GM12878 (cell line): ENCODE measurements at regions not wholly inside any gene's neighbourhood (a gene's known extent, or its start where the extent isn't known, plus 50 kb on each side); places are given as distances from the start of the nearest gene placed in this dataset.

Source experiments
- ATAC-seq: fragments of 200-7000 bp; cut with Tn5 transposase; 3 replicates; pipeline ENCODE4 v1.9.1; 2020; ENCODE audit warnings: mild to moderate bottlenecking, moderate library complexity
- BruUV-seq: library from RNA; stranded (reverse); fragments of 400-500 nt; replicated peaks from 2 replicates; lab custom pipeline; 2021; lab: Mats Ljungman, UMichigan
- CTCF ChIA-PET: fragments of 300-600 bp; sonication (Branson Sonifier 250); formaldehyde crosslinking; extraction: SDS; loops from one replicate; lab custom pipeline; 2021; ENCODE audit warnings: inconsistent platforms; lab: Yijun Ruan, JAX
- POLR2A ChIA-PET: fragments of 350-600 bp; formaldehyde crosslinking; extraction: SDS; loops from one replicate; lab custom pipeline; 2021; ENCODE audit warnings: inconsistent platforms; lab: Charles Lee
- RAD21 ChIA-PET: fragments of 300-600 bp; sonication (Branson Sonifier 250); formaldehyde crosslinking; loops from one replicate; lab custom pipeline; 2023; ENCODE audit warnings: antibody characterized with exemption; ENCODE audit not compliant: unreplicated experiment; lab: Charles Lee
- SMC1A ChIA-PET: fragments of 300-600 bp; sonication (Branson Sonifier 250); formaldehyde crosslinking; loops from one replicate; lab custom pipeline; 2023; ENCODE audit not compliant: unreplicated experiment, uncharacterized antibody; lab: Charles Lee
- DNase-seq: peaks from one replicate; pipeline ENCODE4 v3.0.0-alpha.2; 2011; ENCODE audit warnings: low read depth, low spot score
- FAIRE-seq: peaks from 3 replicates; lab custom pipeline; 2011; peaks lifted over from hg19 to GRCh38; lab: Jason Lieb, UNC
- H2AFZ ChIP-seq: 2 replicates; pipeline ENCODE4 v1.6.0; 2011; ENCODE audit warnings: low read depth, low read length, control low read depth; ENCODE audit not compliant: control insufficient read depth
- H3K27ac ChIP-seq: 2 replicates; pipeline ENCODE4 v1.5.1; 2011; ENCODE audit warnings: control low read depth; ENCODE audit not compliant: control insufficient read depth, insufficient read depth
- H3K27me3 ChIP-seq, 2 experiments: replicated peaks in 1 of 2; 2 replicates each; pipeline versions ENCODE4 v1.6.0 to v1.6.1; 2011; ENCODE audit warnings: low read length in 1 of 2; ENCODE audit not compliant: control insufficient read depth in 2 of 2, insufficient read depth in 2 of 2
- H3K36me3 ChIP-seq, 2 experiments: 2 replicates each; pipeline ENCODE4 v1.5.1; 2011; ENCODE audit warnings: low read length in 1 of 2; ENCODE audit not compliant: control insufficient read depth in 2 of 2, insufficient read depth in 2 of 2
- H3K4me1 ChIP-seq: 2 replicates; pipeline ENCODE4 v1.6.1; 2011; ENCODE audit warnings: mild to moderate bottlenecking, low read length, moderate library complexity, mixed read lengths; ENCODE audit not compliant: control insufficient read depth, insufficient read depth
- H3K4me2 ChIP-seq: 2 replicates; pipeline ENCODE4 v1.6.0; 2011; ENCODE audit warnings: control low read depth; ENCODE audit not compliant: control insufficient read depth, insufficient read depth
- H3K4me3 ChIP-seq: fragments of 200-600 bp; sonication (generic); 2 replicates; pipeline ENCODE4 v1.5.1; 2016
- H3K79me2 ChIP-seq: 2 replicates; pipeline ENCODE4 v1.6.0; 2011; ENCODE audit warnings: low read length; ENCODE audit not compliant: control insufficient read depth, insufficient read depth
- H3K9ac ChIP-seq: 2 replicates; pipeline ENCODE4 v1.8.0; 2011; ENCODE audit warnings: low read length, control low read depth, mixed read lengths; ENCODE audit not compliant: control insufficient read depth, insufficient read depth
- H3K9me3 ChIP-seq: replicated peaks from 3 replicates; pipeline ENCODE4 v1.5.1; 2011; ENCODE audit warnings: mild to moderate bottlenecking, low read length; ENCODE audit not compliant: control insufficient read depth, insufficient read depth
- H4K20me1 ChIP-seq: 2 replicates; pipeline ENCODE4 v1.6.0; 2011; ENCODE audit not compliant: control insufficient read depth, insufficient read depth
- BCL11A ChIP-seq: IDR thresholded peaks from 2 replicates; pipeline ENCODE4 v1.6.1; 2011; ENCODE audit warnings: low read depth, low read length
- BHLHE40 ChIP-seq, 2 experiments: fragments of 450-650 bp in 1 of 2; IDR thresholded peaks; 2 replicates each; pipeline ENCODE4 v1.6.1; 2011 to 2017; ENCODE audit warnings: low read depth in 2 of 2, borderline replicate concordance in 1 of 2, improper control_type of control experiment in 1 of 2, low read length in 1 of 2, mild to moderate bottlenecking in 1 of 2
- BRCA1 ChIP-seq: IDR thresholded peaks from 2 replicates; pipeline ENCODE4 v1.6.1; 2011; ENCODE audit warnings: low read depth, low read length, improper control_type of control experiment
- CBX3 ChIP-seq: fragments of 200-600 bp; sonication (generic); IDR thresholded peaks from 2 replicates; pipeline ENCODE4 v1.6.1; 2016; ENCODE audit warnings: low read depth, borderline replicate concordance
- CHD1 ChIP-seq: IDR thresholded peaks from 2 replicates; pipeline ENCODE4 v1.6.1; 2012; ENCODE audit warnings: low read depth, low read length, improper control_type of control experiment
- E4F1 ChIP-seq: fragments of 450-650 bp; IDR thresholded peaks from 2 replicates; pipeline ENCODE4 v1.6.1; 2018; ENCODE audit warnings: borderline replicate concordance, mild to moderate bottlenecking; ENCODE audit not compliant: partially characterized antibody
- GABPA ChIP-seq: IDR thresholded peaks from 2 replicates; pipeline ENCODE4 v1.6.1; 2014; ENCODE audit warnings: antibody characterized with exemption, low read depth, mild to moderate bottlenecking, inconsistent platforms
- IRF4 ChIP-seq: IDR thresholded peaks from 2 replicates; pipeline ENCODE4 v1.6.1; 2011; ENCODE audit warnings: low read depth, low read length
- KAT2A ChIP-seq: conservative IDR thresholded peaks from 2 replicates; pipeline ENCODE4 v1.6.1; 2011; ENCODE audit warnings: low read depth, low read length; ENCODE audit not compliant: control insufficient read depth
- MEF2B ChIP-seq: fragments of 450-650 bp; IDR thresholded peaks from 2 replicates; pipeline ENCODE4 v1.6.1; 2018; ENCODE audit warnings: mild to moderate bottlenecking, moderate library complexity; ENCODE audit not compliant: partially characterized antibody, poor library complexity, severe bottlenecking
- MYB ChIP-seq: fragments of 150-350 bp; IDR thresholded peaks from 2 replicates; pipeline ENCODE4 v1.6.1; 2014; ENCODE audit warnings: mild to moderate bottlenecking, low read depth, low read length, borderline replicate concordance
- NFYA ChIP-seq: IDR thresholded peaks from 2 replicates; pipeline ENCODE4 v1.6.1; 2011; ENCODE audit warnings: low read depth, mild to moderate bottlenecking, low read length, improper control_type of control experiment, borderline replicate concordance
- NR2C1 ChIP-seq: fragments of 450-650 bp; IDR thresholded peaks from 2 replicates; pipeline ENCODE4 v1.6.1; 2017; ENCODE audit warnings: antibody characterized with exemption, mild to moderate bottlenecking, moderate library complexity
- PAX8 ChIP-seq: fragments of 450-650 bp; IDR thresholded peaks from 2 replicates; pipeline ENCODE4 v1.6.1; 2017; ENCODE audit warnings: mild to moderate bottlenecking, moderate library complexity
- RELA ChIP-seq: fragments of 450-650 bp; IDR thresholded peaks from 2 replicates; pipeline ENCODE4 v1.8.0; 2014; ENCODE audit warnings: borderline replicate concordance; ENCODE audit not compliant: partially characterized antibody
- RELB ChIP-seq: fragments of 450-650 bp; IDR thresholded peaks from 2 replicates; pipeline ENCODE4 v1.6.1; 2017; ENCODE audit warnings: low read depth, mild to moderate bottlenecking, moderate library complexity
- STAT1 ChIP-seq: fragments of 450-650 bp; conservative IDR thresholded peaks from 2 replicates; pipeline ENCODE4 v1.6.1; 2014; ENCODE audit warnings: antibody characterized with exemption, mild to moderate bottlenecking
- SUZ12 ChIP-seq: fragments of 200-600 bp; sonication (generic); IDR thresholded peaks from one replicate; pipeline ENCODE4 v1.6.1; 2018; ENCODE audit warnings: antibody characterized with exemption, mild to moderate bottlenecking; ENCODE audit not compliant: unreplicated experiment
- ZBTB33 ChIP-seq: fragments of 450-650 bp; IDR thresholded peaks from 2 replicates; pipeline ENCODE4 v1.6.1; 2017; ENCODE audit warnings: mild to moderate bottlenecking
- WGBS: methylation state at CpG from one replicate; pipeline ENCODE4 v1.1.6; 2016; ENCODE audit warnings: low lambda C conversion rate; ENCODE audit not compliant: insufficient replicate concordance, insufficient coverage; ENCODE audit errors: missing lambda C conversion rate; 5-methylcytosine and 5-hydroxymethylcytosine counted together
- in situ Hi-C: fragments of 300-500 bp; cut with MboI; formaldehyde crosslinking; loops from 9 replicates; pipeline ENCODE4 v1.14.3; 2018; ENCODE audit warnings: mixed read lengths
- intact Hi-C: fragments of 100-400 bp; cut with micrococcal nuclease; formaldehyde crosslinking; loops from one replicate; pipeline ENCODE4 v1.14.2; 2022; ENCODE audit not compliant: unreplicated experiment

GRCh38 chr13:22648320-22648801, 532.4 kb upstream of the SGCG start (continued):
- TF ChIP-seq ZBTB33 (no peak), E4F1 (no peak), PAX8 (no peak)

- Histone ChIP-seq H3K79me2 (no peaks in the 10 kb centered on the region), H3K27ac (no peak overlapping the region), H3K4me1 (no peaks in the 10 kb centered on the region), H3K4me3 (no peak overlapping the region), H3K4me2 (no peak overlapping the region), H3K9ac (no peak overlapping the region), H3K27me3 (no peaks in the 10 kb centered on the region), H3K36me3 (no peaks in the 10 kb centered on the region), H2AFZ (no peak overlapping the region), H3K9me3 (no peaks in the 10 kb centered on the region), H4K20me1 (no peaks in the 10 kb centered on the region)
- ChIA-PET RAD21 (no interaction called here), CTCF (interaction anchor here (0.5 kb wide), 1 partner anchor 515 kb away, joined by 3 read pairs; no protein-coding TSS in a partner anchor), SMC1A (no interaction called here), POLR2A (no interaction called here)
- DNase-seq, result no peak
- FAIRE-seq, result no peak
- intact Hi-C loops, result no loop called here
- ATAC-seq, result no peak
- no TSS peak for BruUV-seq
- WGBS, result 59% methylated on average over 8 of the region's 8 CpGs
- in situ Hi-C loops, result no loop called here
- TF ChIP-seq BCL11A (no peak), STAT1 (no peak), BRCA1 (no peak), NFYA (no peak), BHLHE40 (IDR thresholded peaks at IDR 0.05; ENCODE audit: borderline replicate concordance in 1 of 2, low read depth in 2 of 2, low read length in 1 of 2) (no peak), RELA (no peak), CBX3 (no peak), GABPA (no peak), CHD1 (no peak), MEF2B (no peak), MYB (no peak), SUZ12 (no peak), NR2C1 (no peak), KAT2A (no peak), IRF4 (no peak), RELB (no peak)
Observed at GRCh38 chr13:22652796-22653195, 528.0 kb upstream of the SGCG start.
